IMR-90 (cell line): ENCODE measurements at regions not wholly inside any gene's neighbourhood (a gene's known extent, or its start where the extent isn't known, plus 50 kb on each side); places are given as distances from the start of the nearest gene placed in this dataset.

Experiments
- ATAC-seq: fragments of 200-7000 bp; cut with Tn5 transposase; 2 replicates; pipeline ENCODE4 v1.9.1; 2020; ENCODE audit warnings: low read depth, mild to moderate bottlenecking, moderate library complexity
- BruUV-seq: library from RNA; stranded (reverse); fragments of 400-500 nt; replicated peaks from 2 replicates; lab custom pipeline; 2021; lab: Mats Ljungman, UMichigan
- CTCF ChIA-PET: fragments of 300-600 bp; formaldehyde crosslinking; extraction: SDS; loops from one replicate; lab custom pipeline; 2021; ENCODE audit warnings: antibody characterized with exemption; lab: Yijun Ruan, JAX
- POLR2A ChIA-PET: fragments of 300-600 bp; sonication (Branson Sonifier 250); formaldehyde crosslinking; loops from one replicate; lab custom pipeline; 2022; ENCODE audit warnings: antibody characterized with exemption; ENCODE audit not compliant: unreplicated experiment; lab: Charles Lee
- DNase-seq: peaks from one replicate; pipeline ENCODE4 v3.0.0; 2013
- H2AFZ ChIP-seq: replicated peaks from 2 replicates; pipeline ENCODE3; 2013; ENCODE audit warnings: low read length, mild to moderate bottlenecking; ENCODE audit not compliant: poor library complexity
- H2AK5ac ChIP-seq: 2 replicates; pipeline ENCODE4 v1.6.1; 2013; ENCODE audit warnings: low read depth, low read length, inconsistent platforms
- H2AK9ac ChIP-seq: replicated peaks from 2 replicates; pipeline ENCODE3; 2013; ENCODE audit warnings: mild to moderate bottlenecking, low read depth, low read length, moderate library complexity; ENCODE audit not compliant: poor library complexity
- H2BK120ac ChIP-seq: 2 replicates; pipeline ENCODE4 v1.6.1; 2013; ENCODE audit warnings: low read depth, low read length, inconsistent platforms
- H2BK15ac ChIP-seq: 3 replicates; pipeline ENCODE4 v1.6.1; 2013; ENCODE audit warnings: low read depth, low read length, inconsistent platforms
- H2BK20ac ChIP-seq: 2 replicates; pipeline ENCODE4 v1.6.1; 2013; ENCODE audit warnings: low read depth, mild to moderate bottlenecking, inconsistent platforms, low read length, moderate library complexity
- H2BK5ac ChIP-seq: 2 replicates; pipeline ENCODE4 v1.6.1; 2013; ENCODE audit warnings: mild to moderate bottlenecking, low read depth, low read length, inconsistent platforms; ENCODE audit not compliant: poor library complexity, severe bottlenecking
- H3K14ac ChIP-seq: replicated peaks from 2 replicates; pipeline ENCODE4 v1.6.1; 2013; ENCODE audit warnings: low read depth, low read length, inconsistent platforms
- H3K18ac ChIP-seq: 2 replicates; pipeline ENCODE4 v1.6.1; 2013; ENCODE audit warnings: low read depth, low read length, control low read depth
- H3K23ac ChIP-seq: 2 replicates; pipeline ENCODE4 v1.6.1; 2013; ENCODE audit warnings: low read depth, low read length, inconsistent platforms
- H3K27ac ChIP-seq: 2 replicates; pipeline ENCODE4 v1.5.1; 2013; ENCODE audit warnings: mild to moderate bottlenecking, control low read depth, low read length; ENCODE audit not compliant: insufficient read depth
- H3K27me3 ChIP-seq: 2 replicates; pipeline ENCODE4 v1.6.1; 2013; ENCODE audit warnings: low read length; ENCODE audit not compliant: control insufficient read depth, insufficient read depth
- H3K36me3 ChIP-seq: 2 replicates; pipeline ENCODE4 v1.6.1; 2013; ENCODE audit warnings: low read length, mixed read lengths; ENCODE audit not compliant: control insufficient read depth, insufficient read depth
- H3K4ac ChIP-seq: 2 replicates; pipeline ENCODE4 v1.6.1; 2013; ENCODE audit warnings: low read depth, low read length, inconsistent platforms
- H3K4me1 ChIP-seq: 2 replicates; pipeline ENCODE4 v1.6.1; 2013; ENCODE audit warnings: low read length, mixed read lengths; ENCODE audit not compliant: control insufficient read depth, insufficient read depth
- H3K4me2 ChIP-seq: 2 replicates; pipeline ENCODE4 v1.6.1; 2013; ENCODE audit warnings: low read depth, mild to moderate bottlenecking, control low read depth, low read length, moderate library complexity
- H3K4me3 ChIP-seq: 2 replicates; pipeline ENCODE4 v1.5.1; 2013; ENCODE audit warnings: low read depth, mild to moderate bottlenecking, control low read depth, low read length, moderate library complexity; ENCODE audit not compliant: insufficient read depth
- H3K56ac ChIP-seq: 2 replicates; pipeline ENCODE4 v1.6.1; 2013; ENCODE audit warnings: low read length, inconsistent platforms; ENCODE audit not compliant: insufficient read depth; ENCODE audit errors: extremely low read depth
- H3K79me1 ChIP-seq, 2 experiments: 2 replicates each; pipeline ENCODE4 v1.6.1; 2013; ENCODE audit warnings: low read length in 2 of 2, inconsistent platforms in 1 of 2, low read depth in 1 of 2
- H3K9ac ChIP-seq: 2 replicates; pipeline ENCODE4 v1.6.1; 2013; ENCODE audit warnings: low read depth, low read length, control low read depth
- H3K9me1 ChIP-seq: 2 replicates; pipeline ENCODE4 v1.6.1; 2013; ENCODE audit warnings: low read length, inconsistent platforms; ENCODE audit not compliant: insufficient read depth
- H3K9me3 ChIP-seq: 2 replicates; pipeline ENCODE4 v1.6.1; 2013; ENCODE audit warnings: low read length; ENCODE audit not compliant: control insufficient read depth, insufficient read depth
- H4K20me1 ChIP-seq: 2 replicates; pipeline ENCODE4 v1.6.1; 2013; ENCODE audit warnings: low read length, inconsistent platforms; ENCODE audit not compliant: insufficient read depth
- H4K5ac ChIP-seq: 2 replicates; pipeline ENCODE4 v1.6.1; 2013; ENCODE audit warnings: mild to moderate bottlenecking, low read depth, low read length, control low read depth
- H4K8ac ChIP-seq, 2 experiments: 2 replicates each; pipeline ENCODE4 v1.6.1; 2013; ENCODE audit warnings: low read depth in 2 of 2, low read length in 2 of 2, control low read depth in 1 of 2, inconsistent platforms in 1 of 2
- H4K91ac ChIP-seq: 2 replicates; pipeline ENCODE4 v1.6.1; 2013; ENCODE audit warnings: low read depth, low read length, inconsistent platforms; ENCODE audit not compliant: insufficient read depth
- BHLHE40 ChIP-seq: fragments of 150-350 bp; IDR thresholded peaks from 2 replicates; pipeline ENCODE4 v1.6.1; 2016; ENCODE audit warnings: mild to moderate bottlenecking, low read depth, low read length
- CEBPB ChIP-seq: IDR thresholded peaks from 2 replicates; pipeline ENCODE4 v1.6.1; 2012; ENCODE audit warnings: low read depth, low read length, improper control_type of control experiment
- CHD1 ChIP-seq: IDR thresholded peaks from 2 replicates; pipeline ENCODE4 v1.6.1; 2012; ENCODE audit warnings: low read depth, low read length, improper control_type of control experiment
- CTCF ChIP-seq: conservative IDR thresholded peaks from 2 replicates; pipeline ENCODE4 v1.5.1; 2012; ENCODE audit warnings: mild to moderate bottlenecking, low read depth, low read length, improper control_type of control experiment
- ELK1 ChIP-seq: fragments of 150-350 bp; IDR thresholded peaks from 2 replicates; pipeline ENCODE4 v1.6.1; 2016; ENCODE audit warnings: low read depth, mild to moderate bottlenecking, low read length, moderate library complexity, borderline replicate concordance
- FOS ChIP-seq: fragments of 150-350 bp; IDR thresholded peaks from 2 replicates; pipeline ENCODE4 v1.6.1; 2016; ENCODE audit warnings: low read depth, low read length
- MAFK ChIP-seq: IDR thresholded peaks from 2 replicates; pipeline ENCODE4 v1.6.1; 2012; ENCODE audit warnings: low read depth, low read length, improper control_type of control experiment
- MAZ ChIP-seq: IDR thresholded peaks from 2 replicates; pipeline ENCODE4 v1.6.1; 2012; ENCODE audit warnings: low read depth, mild to moderate bottlenecking, low read length, improper control_type of control experiment, moderate library complexity, borderline replicate concordance
- MXI1 ChIP-seq: IDR thresholded peaks from 2 replicates; pipeline ENCODE4 v1.6.1; 2012; ENCODE audit warnings: low read depth, mild to moderate bottlenecking, low read length, moderate library complexity, borderline replicate concordance
- NFE2L2 ChIP-seq: fragments of 150-350 bp; IDR thresholded peaks from 2 replicates; pipeline ENCODE4 v1.6.1; 2016; ENCODE audit warnings: low read depth, mild to moderate bottlenecking, low read length
- POLR2A ChIP-seq: IDR thresholded peaks from 2 replicates; pipeline ENCODE4 v1.6.1; 2012; ENCODE audit warnings: mild to moderate bottlenecking, low read depth, low read length
- RAD21 ChIP-seq: IDR thresholded peaks from 2 replicates; pipeline ENCODE4 v1.6.1; 2012; ENCODE audit warnings: low read length, improper control_type of control experiment
- RCOR1 ChIP-seq: IDR thresholded peaks from 2 replicates; pipeline ENCODE4 v1.6.1; 2012; ENCODE audit warnings: mild to moderate bottlenecking, low read length, improper control_type of control experiment; ENCODE audit not compliant: insufficient replicate concordance
- RFX5 ChIP-seq: IDR thresholded peaks from 2 replicates; pipeline ENCODE4 v1.8.0; 2012; ENCODE audit warnings: low read depth, mild to moderate bottlenecking, low read length, moderate library complexity
- SMC3 ChIP-seq: fragments of 150-350 bp; IDR thresholded peaks from 2 replicates; pipeline ENCODE4 v1.6.1; 2016; ENCODE audit warnings: low read depth, mild to moderate bottlenecking, antibody characterized with exemption, low read length, moderate library complexity
- WGBS, 2 experiments: methylation state at CpG; one replicate each; pipeline versions ENCODE4 v1.1.5 to v1.1.7; 2013; ENCODE audit warnings: missing lambda C conversion rate in 2 of 2; ENCODE audit not compliant: insufficient read length in 1 of 2; ENCODE audit errors: extremely low coverage in 2 of 2; 5-methylcytosine and 5-hydroxymethylcytosine counted together
- dilution Hi-C: fragments of 300-500 bp; cut with HindIII; formaldehyde crosslinking; loops from one replicate; pipeline ENCODE4 v1.14.3; 2018; ENCODE audit warnings: low sequenced_read_pairs; ENCODE audit not compliant: unreplicated experiment
- in situ Hi-C: fragments of 300-500 bp; cut with MboI; formaldehyde crosslinking; loops from 3 replicates; pipeline ENCODE4 v1.14.3; 2019; ENCODE audit warnings: low sequenced_read_pairs, inconsistent platforms, mixed read lengths
- intact Hi-C: fragments of 100-400 bp; cut with micrococcal nuclease; formaldehyde crosslinking; loops from 2 replicates; pipeline ENCODE4 v1.10.0; 2022
- TF ChIP-seq, protein P1 (sequence below): fragments of 150-350 bp; IDR thresholded peaks from 2 replicates; pipeline ENCODE4 v1.6.1; 2017; ENCODE audit warnings: mild to moderate bottlenecking, antibody characterized with exemption, low read length, low read depth

DNA sequence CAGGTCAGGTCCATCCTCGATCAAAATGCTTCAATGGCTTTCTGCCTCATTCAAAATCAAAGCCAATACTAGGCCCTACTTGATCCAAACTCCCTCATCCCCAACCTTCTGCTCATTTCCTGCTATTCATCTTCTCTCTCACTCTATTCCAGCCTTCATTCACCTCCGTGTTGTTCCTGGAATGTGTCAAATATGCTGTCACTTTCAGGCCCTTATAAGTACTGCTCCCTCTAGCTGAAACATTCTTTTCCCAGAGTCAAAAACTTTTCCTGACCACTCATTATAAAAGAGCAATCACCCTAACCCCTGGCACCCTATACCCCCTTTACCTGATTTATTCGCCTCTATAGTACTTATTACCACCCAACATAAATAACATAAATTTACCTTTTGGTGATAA lies 303.7 kb upstream of the PMFBP1 start:
- Histone ChIP-seq H3K79me1 (no peaks in the 10 kb centered on the region), H2BK15ac (no peak overlapping the region), H3K56ac (no peak overlapping the region), H3K9ac (no peak overlapping the region), H3K23ac (no peak overlapping the region), H3K4ac (no peak overlapping the region), H2AFZ (no peak overlapping the region), H3K9me1 (no peaks in the 10 kb centered on the region), H3K18ac (no peak overlapping the region), H4K5ac (no peak overlapping the region), H3K14ac (0 out of 2 replicates have a peak overlapping the region, but pooled peaks have one; percentile 50), H2BK20ac (no peak overlapping the region), H2BK120ac (no peak overlapping the region), H3K4me1 (no peaks in the 10 kb centered on the region), H3K27ac (no peak overlapping the region), H4K91ac (no peak overlapping the region), H3K36me3 (no peaks in the 10 kb centered on the region), H3K4me3 (no peak overlapping the region), H3K4me2 (no peak overlapping the region), H2AK5ac (no peak overlapping the region), H3K27me3 (no peaks in the 10 kb centered on the region), H2AK9ac (no peak overlapping the region), H4K20me1 (no peaks in the 10 kb centered on the region), H3K9me3 (no peaks in the 10 kb centered on the region), H2BK5ac (no peak overlapping the region), H4K8ac (no peak overlapping the region)
- ChIA-PET CTCF (interaction anchor here (0.6 kb wide), 1 partner anchor 570 kb away, joined by 3 read pairs; no protein-coding TSS in a partner anchor), POLR2A (no interaction called here)
- ATAC-seq = no peak
- BruUV-seq = no TSS peak
- dilution Hi-C loops (no loop called here), intact Hi-C loops (no loop called here), in situ Hi-C loops (no loop called here)
- TF ChIP-seq MXI1 (no peak), RFX5 (no peak), MAFK (no peak), MAZ (no peak), SMC3 (no peak), CHD1 (no peak), BHLHE40 (no peak), FOS (no peak), RCOR1 (no peak), RAD21 (no peak), POLR2A (no peak), ELK1 (no peak), CTCF (no peak), CEBPB (no peak), NFE2L2 (no peak)
- TF ChIP-seq, protein P1, sequence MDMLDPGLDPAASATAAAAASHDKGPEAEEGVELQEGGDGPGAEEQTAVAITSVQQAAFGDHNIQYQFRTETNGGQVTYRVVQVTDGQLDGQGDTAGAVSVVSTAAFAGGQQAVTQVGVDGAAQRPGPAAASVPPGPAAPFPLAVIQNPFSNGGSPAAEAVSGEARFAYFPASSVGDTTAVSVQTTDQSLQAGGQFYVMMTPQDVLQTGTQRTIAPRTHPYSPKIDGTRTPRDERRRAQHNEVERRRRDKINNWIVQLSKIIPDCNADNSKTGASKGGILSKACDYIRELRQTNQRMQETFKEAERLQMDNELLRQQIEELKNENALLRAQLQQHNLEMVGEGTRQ = no peak
- WGBS, 2 experiments = 56% methylated on average over 1 of the region's 3 CpGs; no CpG with 5 or more reads in 1 of the 2 experiments
- no peak for DNase-seq
